DMS153 (cell line): ENCODE measurements at regions not wholly inside any gene's neighbourhood (a gene's known extent, or its start where the extent isn't known, plus 50 kb on each side); places are given as distances from the start of the nearest gene placed in this dataset.
"Not testable (repeated sequence)": the region's sequence is repeated elsewhere in the genome, so short reads cannot be mapped to it uniquely, and the experiment has no call there.

ENCODE experiments used
- DNase-seq: peaks from one replicate; lab custom pipeline; 2025; lab: John Stamatoyannopoulos, UW

GRCh38 chr2:18986046-18986445 lies 372.4 kb downstream of the OSR1 start:
- no peak for DNase-seq

GRCh38 chr2:18980786-18981430 lies 377.5 kb downstream of the OSR1 start:
- DNase-seq, result no peak

GRCh38 chr2:18980104-18980785 lies 378.2 kb downstream of the OSR1 start:
- no peak for DNase-seq

- DNase-seq, result no peak
These were observed 381.0 kb downstream of the OSR1 start for GRCh38 chr2:18977409-18977808.

- DNase-seq, result peak; percentile 84
These were observed 382.1 kb downstream of the OSR1 start for GRCh38 chr2:18976168-18976961.

- no peak for DNase-seq
These were observed 382.8 kb downstream of the OSR1 start for GRCh38 chr2:18975506-18976167.

- no peak for DNase-seq
These were observed 382.3 kb upstream of the NT5C1B start for GRCh38 chr2:18971628-18972027.

- no peak for DNase-seq
These were observed 381.7 kb upstream of the NT5C1B start for GRCh38 chr2:18971069-18971378.

- DNase-seq, result no peak
These were observed 376.8 kb upstream of the NT5C1B start for GRCh38 chr2:18966131-18966530.

GRCh38 chr2:18963739-18964256 lies 374.4 kb upstream of the NT5C1B start:
- not testable (repeated sequence) for DNase-seq

- no peak for DNase-seq
These were observed 372.6 kb upstream of the NT5C1B start for GRCh38 chr2:18961991-18962421.

- no peak for DNase-seq
These were observed 370.8 kb upstream of the NT5C1B start for GRCh38 chr2:18959952-18960717.

GRCh38 chr2:18959200-18959599 lies 369.8 kb upstream of the NT5C1B start:
- DNase-seq, result no peak

GRCh38 chr2:18957909-18958308 lies 368.5 kb upstream of the NT5C1B start:
- no peak for DNase-seq

- DNase-seq, result no peak
These were observed 361.0 kb upstream of the NT5C1B start for GRCh38 chr2:18950361-18950851.

- DNase-seq, result no peak
These were observed 360.5 kb upstream of the NT5C1B start for GRCh38 chr2:18949871-18950270.

GRCh38 chr2:18940184-18940583 lies 350.8 kb upstream of the NT5C1B start:
- no peak for DNase-seq

- not testable (repeated sequence) for DNase-seq
These were observed 350.4 kb upstream of the NT5C1B start for GRCh38 chr2:18939740-18940139.

- DNase-seq, result no peak
These were observed 345.5 kb upstream of the NT5C1B start for GRCh38 chr2:18934886-18935285.

GRCh38 chr2:18932853-18933252 lies 343.5 kb upstream of the NT5C1B start:
- DNase-seq, result no peak

- DNase-seq, result no peak
These were observed 341.6 kb upstream of the NT5C1B start for GRCh38 chr2:18930971-18931370.
